Esophagus muscularis mucosa (tissue), 4 donors: ENCODE measurements at regions not wholly inside any gene's neighbourhood (a gene's known extent, or its start where the extent isn't known, plus 50 kb on each side); places are given as distances from the start of the nearest gene placed in this dataset.
A peak's percentile ranks its signal among the peaks of the same experiment; 100 is the strongest.

Experiments used
- DNase-seq: peaks from one replicate; pipeline ENCODE4 v3.0.0-alpha.2; 2017; ENCODE audit errors: extremely low spot score
- H3K27ac ChIP-seq, 4 donors: fragments of 200-600 bp; sonication (generic); replicated peaks in 1 of 4; 1 replicate in 3 of 4; 2 replicates in 1 of 4; pipeline ENCODE4 v1.5.1; 2016 to 2019; ENCODE audit warnings: mild to moderate bottlenecking in 1 of 4
- H3K27me3 ChIP-seq, 4 donors: fragments of 200-600 bp; sonication (generic); one replicate each; pipeline versions ENCODE4 v1.5.1 to v1.6.0; 2016 to 2019
- H3K36me3 ChIP-seq, 4 donors: fragments of 200-600 bp; sonication (generic); one replicate each; pipeline ENCODE4 v1.5.1; 2016 to 2019
- H3K4me1 ChIP-seq, 4 donors: fragments of 200-600 bp; sonication (generic); one replicate each; pipeline ENCODE4 v1.5.1; 2016 to 2019
- H3K4me3 ChIP-seq, 4 donors: fragments of 200-600 bp; sonication (generic); 1 replicate in 2 of 4; 2 replicates in 2 of 4; pipeline ENCODE4 v1.5.1; 2016 to 2019; ENCODE audit warnings: mild to moderate bottlenecking in 4 of 4, moderate library complexity in 1 of 4
- H3K9me3 ChIP-seq, 4 donors: fragments of 200-600 bp; sonication (generic); 1 replicate in 3 of 4; 2 replicates in 1 of 4; pipeline ENCODE4 v1.5.1; 2016 to 2019
- CTCF ChIP-seq, 3 experiments: fragments of 200-600 bp in 2 of 3; fragments of 450-650 bp in 1 of 3; sonication (generic) in 2 of 3; IDR thresholded peaks; one replicate each; pipeline ENCODE4 v1.5.1; 2017 to 2019; ENCODE audit warnings: antibody characterized with exemption in 3 of 3, mild to moderate bottlenecking in 2 of 3, moderate library complexity in 1 of 3
- EP300 ChIP-seq: sonication (generic); formaldehyde crosslinking; IDR thresholded peaks from one replicate; pipeline ENCODE4 v1.6.1; 2017; ENCODE audit warnings: antibody characterized with exemption
- POLR2A ChIP-seq: fragments of 450-650 bp; IDR thresholded peaks from one replicate; pipeline ENCODE4 v1.6.1; 2017; ENCODE audit warnings: antibody characterized with exemption, moderate library complexity, mild to moderate bottlenecking, low read depth
- POLR2AphosphoS5 ChIP-seq, 2 donors: sonication (generic); formaldehyde crosslinking; IDR thresholded peaks; one replicate each; pipeline ENCODE4 v1.6.1; 2017; ENCODE audit warnings: antibody characterized with exemption in 2 of 2
- WGBS: methylation state at CpG from one replicate; pipeline ENCODE4 v1.1.5; 2018; 5-methylcytosine and 5-hydroxymethylcytosine counted together
- intact Hi-C: fragments of 100-400 bp; cut with DNase I; formaldehyde crosslinking; loops from one replicate; pipeline ENCODE4 v1.15.1; 2023

GRCh38 chr5:171521219-171521633, 101.8 kb downstream of the FGF18 start:
- H3K4me3 ChIP-seq = no peak overlapping the region
- H3K36me3 ChIP-seq = no peaks in the 10 kb centered on the region
- intact Hi-C loops = no loop called here
- no peak for TF ChIP-seq EP300
- no peak for TF ChIP-seq POLR2A
- peak in 1 of 3 experiments; percentile 25 for TF ChIP-seq CTCF (IDR thresholded peaks at IDR 0.05)
- TF ChIP-seq POLR2AphosphoS5 (IDR thresholded peaks at IDR 0.05) = peak in 1 of 2 donors; percentile 61
- no peaks in the 10 kb centered on the region for H3K27me3 ChIP-seq
- peaks cover 33 to 47% (median 43%) of the 10 kb centered on the region in 4 donors for H3K4me1 ChIP-seq
- 17% methylated on average over 1 of the region's 1 CpG for WGBS
- no peak for DNase-seq
- H3K9me3 ChIP-seq = no peaks in the 10 kb centered on the region
- H3K27ac ChIP-seq = peak overlapping the region; percentile 32 to 77 (median 65)

GRCh38 chr5:171521679-171522078, 102.2 kb downstream of the FGF18 start:
- Histone ChIP-seq H3K27me3 (no peaks in the 10 kb centered on the region), H3K4me3 (no peak overlapping the region), H3K9me3 (no peaks in the 10 kb centered on the region), H3K36me3 (no peaks in the 10 kb centered on the region), H3K4me1 (peaks cover 33 to 47% (median 43%) of the 10 kb centered on the region in 4 donors), H3K27ac (peak overlapping the region; percentile 32 to 77 (median 65))
- 75% methylated on average over 3 of the region's 3 CpGs for WGBS
- no peak for DNase-seq
- intact Hi-C loops = no loop called here
- TF ChIP-seq POLR2AphosphoS5 (IDR thresholded peaks at IDR 0.05) (no peak), CTCF (IDR thresholded peaks at IDR 0.05) (no peak), POLR2A (no peak), EP300 (no peak)

GRCh38 chr5:171523781-171524180, 104.3 kb downstream of the FGF18 start:
- intact Hi-C loops = no loop called here
- Histone ChIP-seq H3K4me3 (no peak overlapping the region), H3K36me3 (no peaks in the 10 kb centered on the region), H3K27me3 (no peaks in the 10 kb centered on the region), H3K27ac (no peak overlapping the region), H3K4me1 (peaks cover 33 to 47% (median 43%) of the 10 kb centered on the region in 4 donors), H3K9me3 (no peaks in the 10 kb centered on the region)
- 93% methylated on average over 6 of the region's 6 CpGs for WGBS
- TF ChIP-seq POLR2A (no peak), POLR2AphosphoS5 (IDR thresholded peaks at IDR 0.05) (no peak), EP300 (no peak), CTCF (IDR thresholded peaks at IDR 0.05) (no peak)
- DNase-seq = no peak

GRCh38 chr5:171524466-171524865, 105.0 kb downstream of the FGF18 start:
- DNase-seq = no peak
- H3K36me3 ChIP-seq = no peaks in the 10 kb centered on the region
- H3K4me3 ChIP-seq = no peak overlapping the region
- intact Hi-C loops = no loop called here
- no peaks in the 10 kb centered on the region for H3K27me3 ChIP-seq
- peaks cover 33 to 47% (median 43%) of the 10 kb centered on the region in 4 donors for H3K4me1 ChIP-seq
- TF ChIP-seq POLR2A = no peak
- no peak for TF ChIP-seq CTCF (IDR thresholded peaks at IDR 0.05)
- no peaks in the 10 kb centered on the region for H3K9me3 ChIP-seq
- H3K27ac ChIP-seq = no peak overlapping the region
- WGBS = 17% methylated on average over 9 of the region's 14 CpGs

- peaks cover 32 to 41% (median 38%) of the 10 kb centered on the region in 4 donors for H3K4me1 ChIP-seq
- no peak overlapping the region for H3K4me3 ChIP-seq
- WGBS = 83% methylated on average over 4 of the region's 4 CpGs
- H3K27me3 ChIP-seq = no peaks in the 10 kb centered on the region
- H3K9me3 ChIP-seq = no peaks in the 10 kb centered on the region
- H3K27ac ChIP-seq = no peak overlapping the region
- TF ChIP-seq CTCF (IDR thresholded peaks at IDR 0.05) (no peak), POLR2A (no peak), POLR2AphosphoS5 (IDR thresholded peaks at IDR 0.05) (no peak), EP300 (no peak)
- no peaks in the 10 kb centered on the region for H3K36me3 ChIP-seq
- no peak for DNase-seq
- intact Hi-C loops = no loop called here
Measured at GRCh38 chr5:171525085-171525484, 105.6 kb downstream of the FGF18 start.
